GM23338 (cell line): ENCODE measurements at regions not wholly inside any gene's neighbourhood (a gene's known extent, or its start where the extent isn't known, plus 50 kb on each side); places are given as distances from the start of the nearest gene placed in this dataset.

Experiments
- ATAC-seq: fragments of 200-7000 bp; cut with Tn5 transposase; 3 replicates; pipeline ENCODE4 v1.9.1; 2020
- DNase-seq: peaks from one replicate; pipeline ENCODE4 v3.0.0-alpha.2; 2015; ENCODE audit warnings: low spot score
- H2AFZ ChIP-seq: fragments of 200-600 bp; sonication (generic); 2 replicates; pipeline ENCODE4 v1.8.0; 2016; ENCODE audit warnings: antibody characterized with exemption, mild to moderate bottlenecking, moderate library complexity
- H3F3A ChIP-seq: fragments of 200-600 bp; sonication (generic); replicated peaks from 2 replicates; pipeline ENCODE4 v1.8.0; 2017; ENCODE audit warnings: antibody characterized with exemption, mixed run types, low read depth
- H3K27ac ChIP-seq: fragments of 200-600 bp; sonication (generic); 2 replicates; pipeline ENCODE4 v1.6.1; 2016; ENCODE audit warnings: low read depth
- H3K27me3 ChIP-seq: fragments of 200-600 bp; sonication (generic); 2 replicates; pipeline ENCODE4 v1.8.0; 2016; ENCODE audit warnings: mild to moderate bottlenecking, mixed run types, moderate library complexity; ENCODE audit not compliant: insufficient read depth
- H3K36me3 ChIP-seq: fragments of 200-600 bp; sonication (generic); 2 replicates; pipeline ENCODE4 v1.8.0; 2016; ENCODE audit warnings: mild to moderate bottlenecking; ENCODE audit not compliant: insufficient read depth
- H3K4me1 ChIP-seq: fragments of 200-600 bp; sonication (generic); 2 replicates; pipeline ENCODE4 v1.8.0; 2016; ENCODE audit warnings: mild to moderate bottlenecking, moderate library complexity; ENCODE audit not compliant: insufficient read depth
- H3K4me2 ChIP-seq: fragments of 200-600 bp; sonication (generic); 2 replicates; pipeline ENCODE4 v1.7.1; 2017; ENCODE audit warnings: mixed run types
- H3K4me3 ChIP-seq: fragments of 200-600 bp; sonication (generic); 2 replicates; pipeline ENCODE4 v1.6.1; 2016; ENCODE audit warnings: mixed run types
- H3K79me2 ChIP-seq: fragments of 200-600 bp; sonication (generic); replicated peaks from 2 replicates; pipeline ENCODE4 v1.8.0; 2017; ENCODE audit warnings: mild to moderate bottlenecking; ENCODE audit not compliant: insufficient read depth
- H3K9me2 ChIP-seq: fragments of 200-600 bp; sonication (generic); 2 replicates; pipeline ENCODE4 v1.8.0; 2017; ENCODE audit not compliant: insufficient read depth
- H4K20me1 ChIP-seq: fragments of 200-600 bp; sonication (generic); replicated peaks from 2 replicates; pipeline ENCODE4 v1.8.0; 2017; ENCODE audit warnings: mild to moderate bottlenecking; ENCODE audit not compliant: insufficient read depth
- H3K27ac Mint-ChIP-seq: 2 replicates; pipeline ENCODE4 v1.8.0; 2020; ENCODE audit warnings: inconsistent platforms, mild to moderate bottlenecking, moderate library complexity, mixed read lengths
- H3K27me3 Mint-ChIP-seq: 3 replicates; pipeline ENCODE4 v1.8.0; 2022; ENCODE audit warnings: low read depth, mild to moderate bottlenecking, moderate library complexity, mixed read lengths, inconsistent platforms; ENCODE audit not compliant: insufficient read depth, poor library complexity
- H3K36me3 Mint-ChIP-seq: 3 replicates; pipeline ENCODE4 v1.8.0; 2021; ENCODE audit warnings: low read depth, mild to moderate bottlenecking, inconsistent platforms, moderate library complexity, mixed read lengths
- H3K4me1 Mint-ChIP-seq: 3 replicates; pipeline ENCODE4 v1.8.0; 2020; ENCODE audit warnings: mild to moderate bottlenecking, inconsistent platforms, mixed read lengths
- H3K4me3 Mint-ChIP-seq: 3 replicates; pipeline ENCODE4 v1.8.0; 2021; ENCODE audit warnings: moderate library complexity, mild to moderate bottlenecking, inconsistent platforms, mixed read lengths
- H3K9me3 Mint-ChIP-seq: 3 replicates; pipeline ENCODE4 v1.8.0; 2020; ENCODE audit warnings: moderate library complexity, mild to moderate bottlenecking, inconsistent platforms, mixed read lengths
- CREB1 ChIP-seq: fragments of 250-450 bp; sonication (Bioruptor Pico); IDR thresholded peaks from 2 replicates; pipeline ENCODE4 v1.5.0; 2020; ENCODE audit warnings: low read depth, mild to moderate bottlenecking, moderate library complexity
- CTCF ChIP-seq, 2 experiments: fragments of 200-600 bp in 1 of 2; sonication (generic) in 1 of 2; conservative IDR thresholded peaks; 2 replicates each; pipeline versions ENCODE4 v1.5.1 to v1.6.1; 2016 to 2017; ENCODE audit warnings: antibody characterized with exemption in 2 of 2, low read depth in 2 of 2, mild to moderate bottlenecking in 2 of 2, moderate library complexity in 1 of 2
- ETS1 ChIP-seq: IDR thresholded peaks from 2 replicates; pipeline ENCODE4 v1.6.1; 2016; ENCODE audit warnings: antibody characterized with exemption
- EZH2 ChIP-seq: fragments of 200-600 bp; sonication (generic); IDR thresholded peaks from one replicate; pipeline ENCODE4 v1.8.0; 2017; ENCODE audit warnings: antibody characterized with exemption, mild to moderate bottlenecking, low read depth; ENCODE audit not compliant: unreplicated experiment
- EZH2phosphoT487 ChIP-seq: fragments of 200-600 bp; sonication (generic); IDR thresholded peaks from one replicate; pipeline ENCODE4 v1.8.1; 2018; ENCODE audit warnings: antibody characterized with exemption; ENCODE audit not compliant: unreplicated experiment
- JUNB ChIP-seq: IDR thresholded peaks from one replicate; pipeline ENCODE4 v1.6.1; 2016; ENCODE audit warnings: antibody characterized with exemption; ENCODE audit not compliant: unreplicated experiment
- NANOG ChIP-seq: IDR thresholded peaks from 2 replicates; pipeline ENCODE4 v1.6.1; 2016; ENCODE audit warnings: antibody characterized with exemption, borderline replicate concordance
- POLR2AphosphoS5 ChIP-seq: IDR thresholded peaks from 2 replicates; pipeline ENCODE4 v1.6.1; 2016; ENCODE audit warnings: antibody characterized with exemption, low read depth
- REST ChIP-seq: IDR thresholded peaks from one replicate; pipeline ENCODE4 v1.6.1; 2018; ENCODE audit warnings: antibody characterized with exemption; ENCODE audit not compliant: unreplicated experiment
- STAT1 ChIP-seq: IDR thresholded peaks from one replicate; pipeline ENCODE4 v1.6.1; 2016; ENCODE audit warnings: antibody characterized with exemption; ENCODE audit not compliant: unreplicated experiment
- ZNF114 ChIP-seq: fragments of 250-450 bp; sonication (Bioruptor Pico); IDR thresholded peaks from 2 replicates; pipeline ENCODE4 v1.5.0; 2020; ENCODE audit warnings: mild to moderate bottlenecking, moderate library complexity
- ZNF331 ChIP-seq: fragments of 250-450 bp; sonication (Bioruptor Pico); IDR thresholded peaks from 2 replicates; pipeline ENCODE4 v1.5.0; 2020; ENCODE audit warnings: low read depth, mild to moderate bottlenecking, moderate library complexity
- ZNF462 ChIP-seq: fragments of 250-450 bp; sonication (Bioruptor Pico); IDR thresholded peaks from 2 replicates; pipeline ENCODE4 v1.5.0; 2020; ENCODE audit warnings: mild to moderate bottlenecking, moderate library complexity

- Mint-ChIP-seq H3K9me3 (no peaks in the 10 kb centered on the region), H3K4me3 (no peak overlapping the region; the same call in 2 of the 3 replicates), H3K4me1 (peaks cover 11% of the 10 kb centered on the region; the same call in 2 of the 3 replicates), H3K36me3 (no peaks in the 10 kb centered on the region), H3K27me3 (peaks cover 28% of the 10 kb centered on the region), H3K27ac (no peak overlapping the region)
- Histone ChIP-seq H3F3A (no peaks in the 10 kb centered on the region; the same call in 1 of the 2 replicates), H2AFZ (no peak overlapping the region), H3K36me3 (no peaks in the 10 kb centered on the region; the same call in 1 of the 2 replicates), H3K79me2 (no peaks in the 10 kb centered on the region), H3K9me2 (0 out of 2 replicates have a peak, but pooled peaks cover 2% of the 10 kb centered on the region), H3K4me2 (no peak overlapping the region), H3K4me1 (peaks cover 19% of the 10 kb centered on the region), H3K27ac (no peak overlapping the region), H4K20me1 (no peaks in the 10 kb centered on the region), H3K27me3 (peaks cover 37% of the 10 kb centered on the region), H3K4me3 (no peak overlapping the region)
- TF ChIP-seq JUNB (no peak), CREB1 (CRISPR knock-in tag) (no peak), EZH2 (no peak), NANOG (no peak), POLR2AphosphoS5 (no peak), ZNF462 (CRISPR knock-in tag) (no peak), ETS1 (no peak), REST (no peak), STAT1 (no peak), ZNF114 (CRISPR knock-in tag) (no peak), CTCF (conservative IDR thresholded peaks at IDR 0.05; ENCODE audit: low read depth in 2 of 2) (no peak), EZH2phosphoT487 (no peak), ZNF331 (no peak)
- ATAC-seq = no peak
- DNase-seq = no peak
These were observed 164.2 kb downstream of the C9orf50 start for GRCh38 chr9:129456549-129457324.
